ENCODE measurements at regions not wholly inside any gene's neighbourhood (a gene's known extent, or its start where the extent isn't known, plus 50 kb on each side); places are given as distances from the start of the nearest gene placed in this dataset.

DNA sequence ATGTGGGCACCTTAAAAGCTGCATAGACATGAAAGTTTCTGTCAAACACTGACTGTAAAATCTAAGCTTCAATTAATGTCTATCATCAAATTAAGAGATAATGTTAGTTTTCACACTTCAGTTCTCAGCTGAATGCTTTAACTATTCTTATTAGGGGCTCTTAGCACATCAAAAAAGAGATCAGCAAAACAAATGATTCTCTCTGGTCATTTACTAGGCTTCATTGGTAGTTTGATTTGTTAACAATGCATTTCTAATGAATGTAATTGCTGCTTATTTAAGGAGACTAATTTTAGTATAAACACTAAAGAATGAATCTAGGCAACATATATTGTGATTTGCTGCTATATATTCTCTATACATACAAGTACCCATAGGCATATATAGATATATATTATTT, 1182.0 kb downstream of the MAT2B start:
- no peak for TF ChIP-seq POLR2A (IDR thresholded peaks at IDR 0.05)
- TF ChIP-seq, protein P1, sequence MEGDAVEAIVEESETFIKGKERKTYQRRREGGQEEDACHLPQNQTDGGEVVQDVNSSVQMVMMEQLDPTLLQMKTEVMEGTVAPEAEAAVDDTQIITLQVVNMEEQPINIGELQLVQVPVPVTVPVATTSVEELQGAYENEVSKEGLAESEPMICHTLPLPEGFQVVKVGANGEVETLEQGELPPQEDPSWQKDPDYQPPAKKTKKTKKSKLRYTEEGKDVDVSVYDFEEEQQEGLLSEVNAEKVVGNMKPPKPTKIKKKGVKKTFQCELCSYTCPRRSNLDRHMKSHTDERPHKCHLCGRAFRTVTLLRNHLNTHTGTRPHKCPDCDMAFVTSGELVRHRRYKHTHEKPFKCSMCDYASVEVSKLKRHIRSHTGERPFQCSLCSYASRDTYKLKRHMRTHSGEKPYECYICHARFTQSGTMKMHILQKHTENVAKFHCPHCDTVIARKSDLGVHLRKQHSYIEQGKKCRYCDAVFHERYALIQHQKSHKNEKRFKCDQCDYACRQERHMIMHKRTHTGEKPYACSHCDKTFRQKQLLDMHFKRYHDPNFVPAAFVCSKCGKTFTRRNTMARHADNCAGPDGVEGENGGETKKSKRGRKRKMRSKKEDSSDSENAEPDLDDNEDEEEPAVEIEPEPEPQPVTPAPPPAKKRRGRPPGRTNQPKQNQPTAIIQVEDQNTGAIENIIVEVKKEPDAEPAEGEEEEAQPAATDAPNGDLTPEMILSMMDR (IDR thresholded peaks at IDR 0.05) = no peak
